GM19324 (cell line): ENCODE measurements at regions not wholly inside any gene's neighbourhood (a gene's known extent, or its start where the extent isn't known, plus 50 kb on each side); places are given as distances from the start of the nearest gene placed in this dataset.

Experiments
- ATAC-seq: cut with Tn5 transposase; IDR thresholded peaks from one replicate; pipeline ENCODE4 v1.9.1; 2021; ENCODE audit warnings: mild to moderate bottlenecking, moderate library complexity; ENCODE audit not compliant: unreplicated experiment, low FRiP score

DNA sequence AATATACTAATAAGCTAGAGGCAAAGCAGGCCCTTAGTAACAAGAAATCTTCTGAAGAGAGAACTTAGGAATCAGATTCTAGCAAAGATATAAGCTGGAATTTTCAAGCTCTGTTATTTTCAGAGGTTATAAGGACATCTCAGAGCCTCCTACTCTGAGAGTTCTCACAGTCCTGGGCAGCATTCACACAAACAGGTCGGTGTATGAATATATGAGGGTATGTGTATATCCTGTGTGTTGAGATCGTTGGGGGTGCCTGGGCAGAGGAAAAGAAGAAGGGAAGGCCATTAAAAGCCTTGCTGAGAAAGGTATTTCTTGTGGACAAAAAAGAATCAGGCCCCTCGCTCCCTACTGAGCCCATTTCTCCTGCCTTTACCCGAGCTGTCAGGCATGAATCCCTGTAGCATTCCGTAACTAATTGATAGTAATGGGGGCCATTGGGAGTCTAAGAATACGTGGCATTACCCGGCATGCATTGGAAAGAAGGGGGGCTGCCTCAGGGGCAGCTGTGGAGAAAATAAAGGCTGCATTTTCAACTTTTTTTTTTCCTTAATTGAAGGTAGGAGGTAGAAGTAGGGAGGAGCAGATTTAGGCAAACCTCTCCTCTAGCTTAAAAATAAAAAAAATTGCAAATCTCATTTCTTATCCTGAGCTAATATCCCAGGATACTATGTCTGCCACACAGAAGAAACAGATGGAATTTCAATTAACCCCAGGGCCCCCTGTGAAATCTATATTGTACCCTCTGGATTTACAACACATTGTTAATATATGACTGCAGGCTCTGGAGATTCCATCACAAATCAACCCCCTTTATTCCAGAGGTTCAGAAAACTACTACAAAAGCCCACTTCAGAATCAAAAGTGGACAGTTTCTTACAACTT, 103.8 kb downstream of the GTPBP8 start:
- ATAC-seq: no peak

DNA sequence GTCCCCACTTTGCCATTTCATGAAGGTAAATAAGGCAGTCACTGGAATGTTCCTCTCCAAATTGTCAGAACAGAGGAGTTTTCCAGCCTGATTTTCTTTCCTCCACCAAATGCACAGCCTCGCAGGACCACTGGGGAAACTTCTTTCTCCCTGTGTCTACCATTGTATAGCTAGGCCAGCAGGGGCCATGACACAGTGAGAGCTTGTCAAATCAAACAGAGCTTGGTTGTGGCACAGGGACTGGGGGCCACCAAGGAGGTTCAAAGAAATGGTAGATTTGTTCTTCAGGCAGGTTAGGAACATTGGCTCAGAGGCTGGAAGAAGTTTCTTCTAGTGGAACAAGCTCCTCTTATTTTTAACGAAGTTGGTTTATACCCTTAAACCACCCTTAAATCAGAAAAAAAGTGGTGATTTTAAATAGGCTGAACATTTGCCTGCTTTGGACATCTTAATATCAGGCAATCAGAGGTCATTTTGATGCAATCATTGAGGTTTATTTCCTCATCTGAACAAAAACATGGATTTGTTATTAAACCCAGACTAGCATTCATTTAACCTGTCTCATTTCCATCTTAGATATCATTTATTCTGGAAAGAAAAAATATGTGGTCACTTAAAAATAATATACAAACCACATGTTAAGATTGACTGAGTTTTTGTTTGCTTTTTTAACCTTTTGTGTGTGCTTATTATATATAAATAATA, 105.6 kb downstream of the GTPBP8 start:
- ATAC-seq: no peak

DNA sequence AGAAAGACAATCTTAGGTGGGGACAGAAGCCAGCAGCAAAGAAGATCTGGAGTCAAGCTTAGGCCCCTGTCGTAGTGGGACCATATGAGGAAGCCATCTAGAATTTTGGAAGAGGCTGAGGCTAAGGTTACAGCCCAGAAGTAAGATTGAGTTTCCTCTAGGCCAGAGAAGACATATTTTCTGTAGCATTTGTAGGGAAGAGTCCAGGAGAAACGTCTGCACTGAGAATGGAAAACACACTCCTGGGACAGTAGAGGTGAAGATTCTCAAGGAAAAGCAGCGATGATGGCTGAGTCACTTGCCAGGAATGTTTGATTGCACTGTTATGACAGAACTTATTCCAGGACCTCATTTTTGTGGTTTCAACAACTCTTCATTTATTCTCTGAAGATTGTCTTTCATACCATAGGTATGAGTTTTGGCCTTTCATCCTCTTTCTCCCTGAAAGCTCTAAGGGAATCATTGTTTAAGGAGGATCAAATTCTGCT, 107.2 kb downstream of the GTPBP8 start:
- ATAC-seq: no peak

DNA sequence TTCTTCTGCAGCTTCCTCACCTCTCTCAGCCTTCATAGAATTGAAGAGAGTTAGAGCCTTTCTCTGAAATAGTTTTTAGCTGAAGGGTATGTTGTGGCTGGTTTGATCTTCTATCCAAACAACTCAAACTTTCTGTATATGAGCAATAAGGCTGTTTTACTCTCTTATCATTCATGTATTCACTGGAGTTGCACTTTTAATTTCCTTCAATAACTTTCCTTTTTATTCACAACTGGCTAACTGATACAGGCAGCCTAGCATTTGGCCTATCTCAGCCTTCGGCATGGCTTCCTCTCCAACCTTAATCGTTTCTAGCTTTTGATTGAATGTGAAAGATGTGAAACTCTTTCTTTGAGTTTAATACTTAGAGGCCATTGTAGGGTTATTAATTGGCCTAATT, 109.3 kb downstream of the GTPBP8 start:
- ATAC-seq: no peak

DNA sequence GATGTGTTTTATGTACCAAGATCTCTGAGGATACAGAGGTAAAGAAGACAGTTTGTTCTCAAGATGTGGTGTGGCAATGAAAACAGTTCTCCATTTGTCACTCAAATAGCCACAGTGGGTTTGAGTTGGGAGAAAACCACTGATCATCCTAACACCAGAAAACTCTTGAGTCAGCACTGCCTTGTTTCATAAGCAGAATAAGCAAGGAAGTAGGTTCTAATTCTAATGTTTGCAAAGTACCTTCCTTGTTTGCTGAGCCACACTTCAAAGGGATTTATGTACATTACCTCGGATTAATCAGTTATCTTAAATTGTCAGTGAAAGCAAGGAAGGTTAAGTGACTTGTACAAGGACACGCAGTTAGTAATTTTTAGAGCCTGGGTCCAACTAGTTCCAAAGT, 107.8 kb upstream of the BOC start:
- no peak for ATAC-seq

DNA sequence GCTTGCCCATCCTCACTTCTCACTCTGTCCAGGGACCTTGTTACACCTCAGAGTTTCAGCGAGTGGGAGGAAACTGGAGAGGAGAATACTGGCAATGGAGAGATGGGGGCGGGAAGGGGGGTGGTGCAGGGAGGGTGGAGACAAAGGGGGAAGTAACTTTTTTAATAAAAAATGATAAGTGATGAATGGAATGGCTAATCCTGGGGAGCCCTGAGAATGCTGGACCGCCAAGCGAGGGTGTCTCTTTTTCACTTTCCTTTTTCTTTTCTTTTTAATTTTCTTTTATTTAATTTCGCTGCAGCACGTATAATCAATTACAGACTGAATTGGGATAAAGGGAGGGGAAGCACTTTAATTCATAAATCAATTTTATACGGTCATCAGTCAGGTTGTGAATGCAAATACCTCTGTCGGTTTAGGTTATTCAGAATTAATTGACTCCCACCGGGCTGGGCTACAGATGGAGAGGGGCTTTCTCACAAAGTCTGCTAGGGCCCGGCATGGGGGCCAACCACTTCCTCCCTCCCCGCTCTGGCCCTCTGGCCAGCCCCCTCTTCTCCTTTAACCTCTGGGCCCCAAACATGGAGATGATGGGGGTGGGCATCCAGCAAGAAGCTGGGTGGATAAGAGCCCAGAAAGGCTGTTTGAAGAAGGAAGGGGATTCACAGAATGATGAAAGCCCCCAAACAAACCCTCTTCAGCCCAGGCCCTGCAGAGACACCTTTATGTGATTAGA, 106.8 kb upstream of the BOC start:
- ATAC-seq: no peak

DNA sequence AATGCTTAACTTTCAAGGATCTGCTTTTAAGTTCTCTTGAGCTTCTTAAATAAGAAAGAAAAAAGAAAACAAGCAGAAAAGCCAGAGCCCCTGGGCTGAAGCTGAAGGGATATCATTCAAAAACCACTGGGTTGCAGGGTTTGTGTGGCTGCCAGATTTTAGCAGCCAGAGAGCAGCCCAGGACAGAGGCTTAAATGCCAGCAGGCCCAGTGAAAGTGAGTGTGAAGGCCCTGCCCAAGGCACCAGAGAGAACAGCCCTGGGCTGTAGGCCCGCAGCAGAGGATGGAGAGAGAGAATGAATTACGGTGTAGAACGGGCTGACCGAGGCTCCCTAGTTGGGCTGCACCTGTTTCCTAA, 106.3 kb upstream of the BOC start:
- ATAC-seq: no peak

DNA sequence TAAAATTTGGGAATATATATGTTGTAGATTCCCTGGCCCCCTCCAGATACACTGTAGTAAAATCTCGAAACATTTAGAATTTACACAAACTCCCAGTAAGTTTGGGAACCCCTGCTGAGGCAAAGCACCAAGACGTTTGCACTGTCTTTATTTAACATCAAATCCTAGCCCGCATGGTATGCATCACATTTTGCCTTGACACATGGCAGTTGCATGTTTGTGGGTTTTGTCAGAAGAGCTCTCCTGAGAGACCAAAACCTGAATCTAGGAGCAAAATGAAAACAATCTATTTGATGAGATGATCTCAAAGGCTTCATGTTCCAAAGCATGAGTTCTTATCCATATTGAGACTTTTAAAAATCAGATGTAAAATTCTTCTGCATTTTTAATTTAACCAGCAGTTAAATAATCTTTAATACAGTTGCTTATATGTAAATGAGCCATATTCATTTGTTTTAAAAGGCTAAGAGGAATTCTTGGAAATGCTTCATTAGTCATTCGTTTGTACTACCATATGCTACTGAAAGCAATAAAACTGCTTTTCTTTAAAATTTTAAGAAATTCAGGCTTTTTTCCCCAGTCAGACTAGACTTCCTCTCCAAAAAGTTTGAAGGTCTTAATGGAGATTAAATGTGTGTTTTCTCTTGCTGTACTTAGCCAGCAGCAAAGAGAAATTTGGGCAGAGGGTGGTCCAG, 105.2 kb upstream of the BOC start:
- no peak for ATAC-seq

DNA sequence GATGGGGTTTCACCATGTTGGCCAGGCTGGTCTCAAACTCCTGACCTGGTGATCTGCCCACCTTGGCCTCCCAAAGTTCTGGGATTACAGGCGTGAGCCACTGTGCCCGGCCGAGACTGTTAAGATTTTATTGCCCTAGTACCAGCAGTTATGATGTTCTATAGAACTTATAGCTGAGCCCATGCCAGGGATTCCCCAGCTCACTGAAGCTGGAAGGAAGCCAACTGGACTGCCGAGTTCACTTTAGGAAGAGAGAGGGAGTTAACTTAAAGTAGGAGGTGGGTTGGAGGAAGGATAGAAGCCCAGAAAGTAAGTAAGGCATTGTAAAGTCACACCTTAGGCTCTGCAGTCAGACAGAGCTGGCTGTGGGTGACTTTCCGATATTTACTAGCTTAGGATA, 101.1 kb upstream of the BOC start:
- no peak for ATAC-seq

DNA sequence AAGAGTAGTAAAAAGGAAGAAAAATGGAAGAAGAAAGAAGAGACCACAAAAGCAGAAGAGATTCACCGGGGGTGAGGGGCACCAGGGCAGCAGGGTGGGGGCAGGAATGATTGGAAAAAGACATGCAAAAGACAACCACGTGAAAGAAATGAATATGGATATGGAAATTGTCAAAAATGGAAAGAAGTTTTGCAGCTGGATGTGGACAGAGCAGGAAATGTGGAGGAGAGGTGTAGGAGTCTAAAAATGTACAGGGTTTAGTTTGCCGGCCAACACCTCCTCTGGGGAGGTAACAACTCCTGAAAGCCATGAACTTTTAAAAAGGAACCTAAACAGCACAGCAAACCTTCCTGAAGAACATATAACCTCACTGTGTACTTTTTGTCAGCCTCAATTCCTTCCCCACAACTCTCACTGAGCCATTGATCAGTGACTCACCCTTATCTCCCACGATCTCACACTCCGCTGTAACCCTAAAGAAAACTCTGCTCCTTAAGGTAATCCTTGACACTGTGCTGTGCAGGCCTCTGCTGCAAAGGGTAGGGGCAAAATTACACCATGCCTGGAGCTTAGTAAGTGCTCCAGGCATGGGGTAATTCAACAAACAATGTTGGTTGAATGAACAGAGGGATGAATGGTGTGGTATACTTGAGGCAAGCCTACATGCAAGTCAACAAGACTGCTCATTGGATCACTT, 100.2 kb upstream of the BOC start:
- ATAC-seq: no peak

DNA sequence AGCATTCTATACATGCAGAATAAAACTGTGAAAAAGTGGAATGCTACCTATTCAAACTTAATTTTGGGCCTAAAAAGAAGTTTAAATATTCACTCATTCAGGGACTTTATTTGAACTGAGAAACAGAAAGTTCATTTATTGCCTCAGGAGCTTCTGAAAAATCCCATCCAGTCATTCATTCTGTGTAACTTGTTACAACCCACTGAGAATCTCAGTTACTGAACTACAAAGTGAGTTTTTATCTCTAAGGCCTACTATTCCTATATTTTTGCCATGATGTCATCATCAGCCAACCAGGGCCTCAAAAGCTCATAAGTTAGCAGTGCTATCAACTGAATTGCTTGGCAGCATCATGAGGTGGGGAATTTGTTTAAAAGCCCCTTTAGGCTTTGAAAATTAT, 98.0 kb upstream of the BOC start:
- no peak for ATAC-seq

DNA sequence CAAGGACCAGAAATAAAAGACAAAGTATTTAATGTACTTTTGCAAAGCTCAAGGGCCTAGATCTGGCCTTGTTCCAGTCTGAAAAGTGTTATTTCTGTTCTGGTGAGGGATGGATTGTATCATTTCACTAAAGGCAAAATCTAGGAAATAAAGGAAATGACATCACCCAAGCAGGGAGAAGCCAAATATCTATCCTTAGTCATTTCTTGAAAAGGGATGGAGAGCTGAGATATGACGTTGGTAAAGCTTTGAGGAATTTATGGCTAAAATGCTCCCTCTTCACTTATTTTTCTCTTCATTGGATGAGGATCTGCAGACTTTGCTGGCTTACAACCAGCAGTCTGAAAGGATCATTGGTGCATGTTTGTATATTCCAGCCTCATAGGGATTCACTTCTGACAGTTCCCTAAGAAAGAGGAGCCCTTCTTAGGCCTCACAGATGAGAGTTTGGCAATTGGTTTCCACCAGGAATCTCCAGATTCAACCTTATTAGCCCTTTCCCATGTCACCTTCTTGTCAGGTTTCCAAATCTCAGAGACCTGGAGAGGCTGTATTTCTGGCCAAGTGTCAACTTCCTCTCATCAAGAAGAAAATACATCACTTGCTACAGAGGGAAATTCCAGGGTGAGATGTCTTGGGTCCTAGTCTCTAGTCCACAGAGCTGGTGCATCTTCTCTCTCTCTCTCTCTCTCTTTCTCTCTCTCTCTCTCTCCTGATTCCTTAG, 93.7 kb upstream of the BOC start:
- no peak for ATAC-seq

DNA sequence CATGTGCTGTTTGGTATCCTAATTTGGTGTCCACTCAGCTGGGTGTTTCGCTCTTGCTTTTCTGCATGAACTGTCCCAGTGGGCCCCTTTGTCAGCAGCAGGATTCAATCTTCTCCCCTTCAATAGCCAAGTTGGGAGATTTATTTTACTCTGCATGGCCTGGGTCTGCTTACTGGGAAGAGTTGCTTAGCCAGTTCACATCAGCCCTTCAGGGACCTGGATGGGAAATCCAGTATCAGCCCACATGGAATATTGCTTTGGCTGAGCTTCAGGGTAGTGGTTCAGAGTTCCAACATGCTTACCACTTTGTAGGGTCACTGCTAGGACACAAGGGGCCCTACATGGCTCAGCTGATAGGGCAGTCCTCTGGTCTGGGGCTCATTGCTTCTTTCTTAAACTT, 93.0 kb upstream of the BOC start:
- no peak for ATAC-seq

DNA sequence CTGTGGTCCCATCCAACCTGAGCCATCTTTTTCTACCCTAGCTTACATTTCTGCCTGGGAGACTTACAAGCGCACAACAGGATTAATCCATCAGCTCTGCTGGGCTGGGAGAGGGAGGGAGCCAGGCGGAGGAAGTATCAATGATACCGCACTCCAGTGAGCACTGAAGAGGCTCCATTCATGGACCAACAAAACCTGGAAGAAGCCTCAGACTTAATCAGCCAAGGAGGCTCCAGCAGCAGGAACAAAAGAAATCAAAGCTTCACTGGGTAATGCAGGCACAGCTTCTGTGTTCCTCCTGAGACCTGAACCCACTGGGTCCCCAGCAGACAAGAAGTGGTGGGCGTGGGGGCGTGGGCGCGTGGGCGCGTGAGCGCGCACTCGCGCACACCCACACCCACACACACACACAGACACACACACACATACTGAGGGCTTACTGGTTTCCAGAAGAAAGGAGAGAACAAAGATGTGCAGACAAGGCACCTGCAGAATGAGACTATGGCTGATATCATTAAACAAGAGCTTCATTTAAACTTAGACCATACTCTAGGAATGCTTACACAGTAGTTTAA, 87.0 kb upstream of the BOC start:
- ATAC-seq: no peak

DNA sequence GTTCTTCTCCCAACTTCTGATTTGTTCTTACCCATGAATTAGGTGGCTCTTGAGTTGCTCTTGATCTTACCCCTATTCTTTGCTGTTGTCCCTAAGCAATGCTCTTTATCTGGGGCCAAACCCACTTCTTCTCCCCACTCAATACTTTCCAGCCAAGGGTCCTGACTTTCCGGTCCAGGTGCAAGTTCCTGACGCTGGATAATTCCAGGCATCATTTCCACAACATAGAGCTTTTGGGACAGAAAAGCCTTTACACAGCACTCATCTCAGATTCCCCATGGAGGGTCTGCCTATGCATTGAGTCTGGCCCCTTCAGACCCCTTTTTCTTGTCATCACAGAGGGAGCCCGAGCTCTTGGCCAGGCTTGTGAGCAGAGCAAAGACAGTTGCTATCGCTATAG, 85.4 kb upstream of the BOC start:
- no peak for ATAC-seq

DNA sequence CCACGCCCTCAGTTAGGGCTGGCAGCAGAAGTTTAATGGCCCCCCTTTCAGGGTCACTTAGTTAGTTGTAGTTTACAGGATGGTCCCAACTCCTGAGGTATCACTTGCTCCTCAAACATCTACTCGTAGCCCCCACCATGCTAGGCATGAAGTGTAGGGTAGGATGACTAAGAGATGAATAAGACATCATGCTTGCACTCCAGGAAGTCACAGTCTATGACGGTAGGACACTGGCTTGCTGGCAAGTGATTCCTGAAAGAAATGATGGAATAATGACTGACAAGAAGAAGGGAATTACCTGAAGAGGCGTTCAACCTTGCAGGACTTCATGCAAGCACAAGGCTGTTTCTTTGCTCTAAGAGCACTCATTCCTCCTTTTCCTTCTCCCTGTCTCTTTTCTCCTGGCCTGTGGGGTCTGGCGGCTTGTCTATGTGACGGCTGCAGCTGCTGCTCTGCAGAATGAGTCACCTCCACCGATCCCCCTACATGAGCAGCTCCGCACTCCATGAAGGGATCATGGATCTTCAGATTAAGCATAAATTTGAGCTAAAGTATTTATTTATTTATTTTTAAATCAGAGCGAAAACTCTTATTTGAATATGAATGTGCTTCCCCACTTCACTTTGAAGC, 82.9 kb upstream of the BOC start:
- no peak for ATAC-seq

DNA sequence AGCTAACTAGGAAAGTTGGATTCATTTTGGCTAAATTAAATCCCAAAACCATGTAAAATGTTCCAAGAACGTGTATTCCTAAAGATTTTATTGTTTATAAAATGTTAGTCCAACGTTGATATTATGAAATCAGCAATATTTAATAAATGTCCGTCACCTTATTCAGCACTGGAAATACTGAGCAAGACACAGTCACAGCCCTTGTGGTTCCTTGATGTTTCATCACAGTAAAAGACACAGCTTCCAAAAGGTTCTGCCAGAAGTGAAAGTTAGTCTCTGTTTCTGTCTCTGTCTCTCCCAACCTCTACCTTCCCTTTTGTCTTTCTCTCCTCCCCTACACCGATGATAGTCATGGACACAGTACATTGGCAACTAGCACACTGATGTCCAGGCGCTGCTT, 82.2 kb upstream of the BOC start:
- no peak for ATAC-seq

DNA sequence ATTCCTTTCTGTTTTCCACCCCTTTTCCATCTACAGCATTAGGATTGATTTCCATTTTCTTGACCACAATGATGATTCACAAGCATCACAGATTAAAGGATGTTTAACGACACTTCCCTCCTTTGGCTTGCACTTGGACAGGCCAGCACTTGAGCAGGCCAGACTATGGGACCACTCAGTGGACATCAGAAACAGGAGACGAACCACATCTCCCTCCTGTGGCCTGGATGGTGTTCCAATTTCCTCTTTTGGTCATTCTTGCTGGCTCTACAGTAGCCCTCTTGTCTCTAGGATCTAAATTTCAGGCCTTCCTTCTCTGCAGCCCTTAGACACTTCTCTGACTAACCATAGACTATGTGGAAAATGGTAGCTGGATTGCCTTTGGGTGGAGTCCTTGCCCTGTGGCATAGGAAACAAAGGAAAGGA, 78.8 kb upstream of the BOC start:
- no peak for ATAC-seq

DNA sequence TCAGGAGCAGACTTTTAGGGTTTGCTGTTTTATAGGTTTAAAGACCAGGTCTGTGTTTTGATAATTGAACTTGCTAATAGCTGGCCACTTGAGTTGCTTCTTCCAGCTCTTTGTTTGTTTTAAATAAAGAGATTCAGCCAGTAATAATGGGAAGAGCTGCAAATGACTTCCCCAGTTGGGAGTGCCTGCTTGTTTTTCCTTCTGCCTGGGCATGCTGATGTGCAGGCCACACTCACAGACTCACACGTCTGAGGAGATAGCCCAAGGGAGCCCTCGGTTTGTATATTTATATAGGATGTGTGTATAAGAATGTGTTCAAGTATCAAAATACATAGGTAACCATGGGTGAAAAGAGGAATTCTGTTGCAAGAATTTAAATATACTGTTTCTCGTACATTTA, 78.2 kb upstream of the BOC start:
- ATAC-seq: no peak
